HG03520 (cell line): ENCODE measurements at regions not wholly inside any gene's neighbourhood (a gene's known extent, or its start where the extent isn't known, plus 50 kb on each side); places are given as distances from the start of the nearest gene placed in this dataset.

Source experiments
- ATAC-seq: cut with Tn5 transposase; IDR thresholded peaks from one replicate; pipeline ENCODE4 v1.9.1; 2021; ENCODE audit warnings: mild to moderate bottlenecking, moderate library complexity; ENCODE audit not compliant: unreplicated experiment

- ATAC-seq = no peak
Observed at GRCh38 chr14:51307551-51307950, 67.5 kb downstream of the TMX1 start.

GRCh38 chr14:51308866-51309265, 68.8 kb downstream of the TMX1 start:
- ATAC-seq = no peak

GRCh38 chr14:51310505-51310944, 70.5 kb downstream of the TMX1 start:
- ATAC-seq = no peak

- no peak for ATAC-seq
Observed at GRCh38 chr14:51314321-51315015, 74.4 kb downstream of the TMX1 start.

GRCh38 chr14:51317373-51317772, 77.3 kb downstream of the TMX1 start:
- no peak for ATAC-seq

GRCh38 chr14:51318813-51319597, 79.0 kb downstream of the TMX1 start:
- ATAC-seq = no peak

- ATAC-seq = no peak
Observed at GRCh38 chr14:51321036-51321435, 81.0 kb downstream of the TMX1 start.

GRCh38 chr14:51323492-51323891, 83.4 kb downstream of the TMX1 start:
- no peak for ATAC-seq

GRCh38 chr14:51327376-51327775, 87.3 kb downstream of the TMX1 start:
- ATAC-seq = no peak

GRCh38 chr14:51328064-51328771, 88.2 kb downstream of the TMX1 start:
- ATAC-seq = no peak

GRCh38 chr14:51328772-51329353, 88.8 kb downstream of the TMX1 start:
- ATAC-seq = no peak

GRCh38 chr14:51331486-51332367, 91.7 kb downstream of the TMX1 start:
- ATAC-seq = no peak

- ATAC-seq = no peak
Observed at GRCh38 chr14:51333299-51333698, 93.3 kb downstream of the TMX1 start.

GRCh38 chr14:51333901-51334521, 94.0 kb downstream of the TMX1 start:
- no peak for ATAC-seq

GRCh38 chr14:51334566-51334965, 94.5 kb downstream of the TMX1 start:
- no peak for ATAC-seq

GRCh38 chr14:51335531-51335930, 95.5 kb downstream of the TMX1 start:
- ATAC-seq = no peak

- ATAC-seq = no peak
Observed at GRCh38 chr14:51335961-51336723, 96.1 kb downstream of the TMX1 start.

- no peak for ATAC-seq
Observed at GRCh38 chr14:51336734-51337133, 96.7 kb downstream of the TMX1 start.

- no peak for ATAC-seq
Observed at GRCh38 chr14:51337520-51337919, 97.5 kb downstream of the TMX1 start.
